GM18498 (cell line): ENCODE measurements at regions not wholly inside any gene's neighbourhood (a gene's known extent, or its start where the extent isn't known, plus 50 kb on each side); places are given as distances from the start of the nearest gene placed in this dataset.
"Not testable (repeated sequence)": the region's sequence is repeated elsewhere in the genome, so short reads cannot be mapped to it uniquely, and the experiment has no call there.

Experiments
- ATAC-seq: cut with Tn5 transposase; IDR thresholded peaks from one replicate; pipeline ENCODE4 v1.9.1; 2021; ENCODE audit warnings: mild to moderate bottlenecking, moderate library complexity; ENCODE audit not compliant: unreplicated experiment

- no peak for ATAC-seq
Observed at GRCh38 chr2:181789827-181790448, 101.6 kb upstream of the ITPRID2 start.

- peak; percentile 91 for ATAC-seq
Observed at GRCh38 chr2:181790716-181791649, 100.5 kb upstream of the ITPRID2 start.

- ATAC-seq: no peak
Observed at GRCh38 chr2:181792906-181793305, 98.6 kb upstream of the ITPRID2 start.

- no peak for ATAC-seq
Observed at GRCh38 chr2:181798022-181798421, 93.5 kb upstream of the ITPRID2 start.

GRCh38 chr2:181802300-181802699 lies 89.2 kb upstream of the ITPRID2 start:
- ATAC-seq: not testable (repeated sequence)

- not testable (repeated sequence) for ATAC-seq
Observed at GRCh38 chr2:181803903-181804799, 87.4 kb upstream of the ITPRID2 start.

- no peak for ATAC-seq
Observed at GRCh38 chr2:181805228-181806038, 86.1 kb upstream of the ITPRID2 start.

GRCh38 chr2:181806039-181806392 lies 85.5 kb upstream of the ITPRID2 start:
- ATAC-seq: no peak

GRCh38 chr2:181807526-181807925 lies 84.0 kb upstream of the ITPRID2 start:
- no peak for ATAC-seq

- ATAC-seq: no peak
Observed at GRCh38 chr2:181810823-181811695, 80.5 kb upstream of the ITPRID2 start.

- ATAC-seq: no peak
Observed at GRCh38 chr2:181812106-181812743, 79.3 kb upstream of the ITPRID2 start.

GRCh38 chr2:181814057-181814491 lies 77.5 kb upstream of the ITPRID2 start:
- no peak for ATAC-seq

GRCh38 chr2:181817509-181817908 lies 74.0 kb upstream of the ITPRID2 start:
- ATAC-seq: no peak

- no peak for ATAC-seq
Observed at GRCh38 chr2:181818058-181818680, 73.4 kb upstream of the ITPRID2 start.

GRCh38 chr2:181818840-181819239 lies 72.7 kb upstream of the ITPRID2 start:
- ATAC-seq: no peak

- ATAC-seq: no peak
Observed at GRCh38 chr2:181821049-181821448, 70.5 kb upstream of the ITPRID2 start.

- ATAC-seq: no peak
Observed at GRCh38 chr2:181822097-181822496, 69.4 kb upstream of the ITPRID2 start.

GRCh38 chr2:181823405-181823804 lies 68.1 kb upstream of the ITPRID2 start:
- no peak for ATAC-seq
